K562 (cell line): ENCODE measurements at regions not wholly inside any gene's neighbourhood (a gene's known extent, or its start where the extent isn't known, plus 50 kb on each side); places are given as distances from the start of the nearest gene placed in this dataset.
A peak's percentile ranks its signal among the peaks of the same experiment; 100 is the strongest.

ENCODE experiments used
- ATAC-seq: fragments of 200-7000 bp; cut with Tn5 transposase; 3 replicates; pipeline ENCODE4 v1.9.1; 2020; ENCODE audit warnings: moderate library complexity
- BruUV-seq: library from RNA; stranded (reverse); fragments of 400-500 nt; replicated peaks from 2 replicates; lab custom pipeline; 2021; lab: Mats Ljungman, UMichigan
- CTCF ChIA-PET: fragments of 300-600 bp; formaldehyde crosslinking; extraction: SDS; loops from one replicate; lab custom pipeline; 2021; ENCODE audit warnings: low intra/inter-chr PET ratio; lab: Yijun Ruan, JAX
- POLR2A ChIA-PET: fragments of 300-600, 350-650 bp; sonication (Branson Sonifier 250); formaldehyde crosslinking; extraction: SDS; loops from one replicate; lab custom pipeline; 2021; ENCODE audit warnings: antibody characterized with exemption, inconsistent platforms; lab: Yijun Ruan, JAX
- DNase-seq, 4 experiments: peaks; one replicate each; pipeline versions ENCODE4 v3.0.0 to v3.0.0-alpha.2; 2011 to 2018; ENCODE audit warnings: low spot score in 3 of 4, mixed read lengths in 3 of 4; ENCODE audit errors: extremely low read depth in 1 of 4
- FAIRE-seq: peaks from 2 replicates; lab custom pipeline; 2011; peaks lifted over from hg19 to GRCh38; lab: Jason Lieb, UNC
- H2AFZ ChIP-seq: 2 replicates; pipeline ENCODE4 v1.6.0; 2011; ENCODE audit warnings: low read depth, low read length, control low read depth, inconsistent platforms
- H3K27ac ChIP-seq: fragments of 200-600 bp; 3 replicates; pipeline ENCODE4 v1.8.0; 2011; ENCODE audit warnings: low read depth, mild to moderate bottlenecking, control low read depth, inconsistent platforms, low read length, moderate library complexity, mixed read lengths; ENCODE audit errors: extremely low read depth
- H3K27me3 ChIP-seq, 2 experiments: fragments of 300-600 bp in 1 of 2; 2 replicates in 1 of 2; 3 replicates in 1 of 2; pipeline versions ENCODE4 v1.6.0 to v1.8.0; 2011; ENCODE audit warnings: inconsistent platforms in 2 of 2, low read length in 2 of 2, mild to moderate bottlenecking in 1 of 2, mixed read lengths in 1 of 2, moderate library complexity in 1 of 2; ENCODE audit not compliant: control insufficient read depth in 2 of 2, insufficient read depth in 2 of 2
- H3K36me3 ChIP-seq: fragments of 300-600 bp; 3 replicates; pipeline ENCODE4 v1.8.0; 2011; ENCODE audit warnings: mild to moderate bottlenecking, low read length, inconsistent platforms; ENCODE audit not compliant: control insufficient read depth, insufficient read depth
- H3K4me1 ChIP-seq, 2 experiments: fragments of 200-600 bp in 1 of 2; replicated peaks in 1 of 2; 2 replicates in 1 of 2; 3 replicates in 1 of 2; pipeline versions ENCODE4 v1.5.1 to v1.8.0; 2011; ENCODE audit warnings: inconsistent platforms in 2 of 2, low read length in 2 of 2, mild to moderate bottlenecking in 1 of 2, mixed read lengths in 1 of 2, moderate library complexity in 1 of 2; ENCODE audit not compliant: control insufficient read depth in 2 of 2, insufficient read depth in 2 of 2
- H3K4me2 ChIP-seq: 2 replicates; pipeline ENCODE4 v1.6.1; 2011; ENCODE audit warnings: low read length, control low read depth, inconsistent platforms, mixed read lengths; ENCODE audit not compliant: insufficient read depth
- H3K4me3 ChIP-seq: fragments of 200-600 bp; sonication (generic), shearing (Covaris generic); 2 replicates; pipeline ENCODE4 v1.5.1; 2016; ENCODE audit warnings: control low read depth, inconsistent platforms
- H3K79me2 ChIP-seq: fragments of 200-600 bp; 3 replicates; pipeline ENCODE4 v1.8.0; 2011; ENCODE audit warnings: low read length, inconsistent platforms; ENCODE audit not compliant: control insufficient read depth, insufficient read depth
- H3K9ac ChIP-seq, 2 experiments: 2 replicates each; pipeline versions ENCODE4 v1.6.0 to v1.6.1; 2011; ENCODE audit warnings: low read depth in 2 of 2, low read length in 2 of 2, control low read depth in 1 of 2, inconsistent platforms in 1 of 2, mild to moderate bottlenecking in 1 of 2, mixed read lengths in 1 of 2; ENCODE audit not compliant: insufficient read depth in 1 of 2
- H3K9me1 ChIP-seq: one replicate; pipeline ENCODE4 v1.6.0; 2011; ENCODE audit warnings: inconsistent platforms, mild to moderate bottlenecking, low read length, moderate library complexity; ENCODE audit not compliant: control insufficient read depth, insufficient read depth
- H3K9me3 ChIP-seq: replicated peaks from 2 replicates; pipeline ENCODE4 v1.5.1; 2011; ENCODE audit warnings: low read depth, low read length, inconsistent platforms; ENCODE audit not compliant: control insufficient read depth, insufficient read depth
- H4K20me1 ChIP-seq: replicated peaks from 2 replicates; pipeline ENCODE4 v1.6.1; 2011; ENCODE audit warnings: low read length, inconsistent platforms, mixed read lengths; ENCODE audit not compliant: control insufficient read depth, insufficient read depth
- ETV6 ChIP-seq, 3 experiments: fragments of 150-350 bp in 1 of 3; sonication (generic) in 1 of 3; formaldehyde crosslinking in 1 of 3; IDR thresholded peaks; 2 replicates each; pipeline versions ENCODE4 v1.6.1 to v1.8.0; 2014 to 2022; ENCODE audit warnings: borderline replicate concordance in 2 of 3, low read depth in 2 of 3, antibody characterized with exemption in 1 of 3, low read length in 1 of 3, mild to moderate bottlenecking in 1 of 3, missing genetic modification reagents in 1 of 3
- GATAD2A ChIP-seq: fragments of 450-650 bp; IDR thresholded peaks from 2 replicates; pipeline ENCODE4 v1.6.1; 2017
- NR4A1 ChIP-seq, 2 experiments: fragments of 250-450 bp in 1 of 2; fragments of 450-650 bp in 1 of 2; sonication (Bioruptor Pico) in 1 of 2; IDR thresholded peaks; 2 replicates each; pipeline versions ENCODE4 v1.4.0 to v1.6.1; 2016 to 2020; ENCODE audit warnings: mild to moderate bottlenecking in 2 of 2, missing compliant biosample characterization in 1 of 2, missing genetic modification characterization in 1 of 2, moderate library complexity in 1 of 2
- ZBED1 ChIP-seq: IDR thresholded peaks from 2 replicates; pipeline ENCODE4 v1.6.1; 2014
- ZFP36 ChIP-seq: fragments of 150-350 bp; IDR thresholded peaks from 2 replicates; pipeline ENCODE4 v1.6.1; 2018; ENCODE audit warnings: low read length, low read depth; ENCODE audit not compliant: partially characterized antibody
- ZNF212 ChIP-seq: fragments of 450-650 bp; formaldehyde crosslinking; IDR thresholded peaks from 2 replicates; pipeline ENCODE4 v1.4.0; 2020; ENCODE audit warnings: mild to moderate bottlenecking
- ZNF41 ChIP-seq: fragments of 250-450 bp; sonication (Bioruptor Pico); conservative IDR thresholded peaks from 2 replicates; pipeline ENCODE4 v1.4.0; 2020; ENCODE audit warnings: mild to moderate bottlenecking
- WGBS: fragments of 100-300 bp; shearing (Covaris generic); methylation state at CpG from one replicate; pipeline ENCODE4 v1.1.6; 2016; ENCODE audit warnings: low coverage, mixed read lengths; ENCODE audit not compliant: insufficient coverage; ENCODE audit errors: missing lambda C conversion rate; 5-methylcytosine and 5-hydroxymethylcytosine counted together
- in situ Hi-C: fragments of 300-500 bp; cut with MboI; formaldehyde crosslinking; loops from 4 replicates; pipeline ENCODE4 v1.15.0; 2018; ENCODE audit warnings: inconsistent platforms, mixed read lengths
- intact Hi-C: fragments of 100-400 bp; cut with micrococcal nuclease; formaldehyde crosslinking; loops from 2 replicates; pipeline ENCODE4 v1.14.2; 2022
- TF ChIP-seq, protein P1 (sequence below): fragments of 250-450 bp; sonication (Bioruptor Pico); IDR thresholded peaks from 2 replicates; pipeline ENCODE4 v1.9.0; 2021; ENCODE audit warnings: mild to moderate bottlenecking
- TF ChIP-seq, protein P2 (sequence below): IDR thresholded peaks from 3 replicates; pipeline ENCODE4 v1.6.1; 2011; ENCODE audit warnings: borderline replicate concordance, mild to moderate bottlenecking, moderate library complexity; ENCODE audit not compliant: insufficient read length; ENCODE audit errors: extremely low read depth
- TF ChIP-seq, protein P3 (sequence below): fragments of 250-450 bp; sonication (Bioruptor Pico); IDR thresholded peaks from 2 replicates; pipeline ENCODE4 v1.5.0; 2021; ENCODE audit warnings: mild to moderate bottlenecking, borderline replicate concordance

DNA sequence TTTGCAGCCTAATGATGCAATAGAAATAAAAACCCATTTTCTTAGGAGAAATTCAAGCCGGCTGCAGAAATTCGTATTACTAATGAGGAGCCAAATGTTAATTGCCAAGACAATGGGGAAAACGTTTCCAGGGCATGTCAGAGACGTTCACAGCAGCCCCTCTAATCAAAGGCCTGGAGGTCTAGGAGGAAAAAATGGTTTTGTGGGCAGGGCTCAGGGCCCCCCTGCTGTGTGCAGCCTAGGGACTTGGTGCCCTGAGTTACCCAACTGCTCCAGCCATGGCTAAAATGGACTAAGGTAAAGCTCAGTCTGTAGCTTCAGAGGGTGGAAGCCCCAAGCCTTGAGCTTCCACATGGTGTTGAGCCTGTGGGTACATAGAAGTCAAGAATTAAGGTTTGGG, 461.4 kb downstream of the FAT4 start:
- Histone ChIP-seq H3K79me2 (no peaks in the 10 kb centered on the region), H3K9ac (no peak overlapping the region), H2AFZ (no peak overlapping the region)
- no peak for FAIRE-seq
- TF ChIP-seq NR4A1 (CRISPR knock-in tag; IDR thresholded peaks at IDR 0.05), result no peak
- TF ChIP-seq NR4A1 (tag; IDR thresholded peaks at IDR 0.05), result no peak
- peak; percentile 30 for TF ChIP-seq ZFP36
- TF ChIP-seq ZBED1, result no peak
- TF ChIP-seq ETV6 (IDR thresholded peaks at IDR 0.05; ENCODE audit: borderline replicate concordance in 1 of 2, low read depth in 2 of 2, low read length in 1 of 2), result no peak
- TF ChIP-seq ETV6 (CRISPR knock-in tag; IDR thresholded peaks at IDR 0.05; ENCODE audit: borderline replicate concordance), result no peak
- no peak for TF ChIP-seq ZNF212
- TF ChIP-seq ZNF41 (CRISPR knock-in tag), result no peak
- TF ChIP-seq, all 486 proteins: peak for 1
- DNase-seq, result no peak
- in situ Hi-C loops, result no loop called here
- ChIA-PET CTCF (no interaction called here), POLR2A (interaction anchor here (0.5 kb wide), 1 partner anchor 1945 kb away, joined by 3 read pairs; no protein-coding TSS in a partner anchor)
- Histone ChIP-seq H3K9me3 (no peaks in the 10 kb centered on the region), H3K4me3 (no peak overlapping the region), H3K27me3 (no peaks in the 10 kb centered on the region), H3K4me2 (no peak overlapping the region), H3K36me3 (no peaks in the 10 kb centered on the region), H3K9me1 (no peaks in the 10 kb centered on the region), H4K20me1 (no peaks in the 10 kb centered on the region), H3K27ac (no peak overlapping the region), H3K4me1 (no peaks in the 10 kb centered on the region)
- no peak for ATAC-seq
- WGBS, result 0% methylated on average over 4 of the region's 4 CpGs
- intact Hi-C loops, result no loop called here
- no TSS peak for BruUV-seq

DNA sequence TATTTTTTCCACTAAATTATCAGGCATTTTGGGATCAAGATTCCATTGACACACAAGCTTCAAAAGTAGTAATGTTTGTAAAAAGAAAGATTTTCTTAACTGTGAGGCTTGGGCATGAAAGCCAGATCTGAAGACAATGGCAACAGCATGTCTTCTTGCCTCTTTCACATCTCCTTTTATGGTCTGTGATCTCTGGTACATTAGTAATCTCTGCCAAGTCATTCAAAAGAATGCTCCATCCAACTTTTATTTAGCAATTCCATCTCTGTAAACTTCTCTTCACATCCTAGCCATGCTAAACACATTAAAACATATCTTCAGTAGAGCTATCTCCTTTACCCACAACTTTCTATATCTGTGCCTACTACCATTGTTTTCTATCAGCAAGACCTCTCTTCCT, 465.4 kb downstream of the FAT4 start:
- intact Hi-C loops, result no loop called here
- no peaks in the 10 kb centered on the region for H4K20me1 ChIP-seq
- H3K4me3 ChIP-seq, result no peak overlapping the region
- no peaks in the 10 kb centered on the region for H3K36me3 ChIP-seq
- no peak overlapping the region for H3K9ac ChIP-seq
- H2AFZ ChIP-seq, result no peak overlapping the region
- no peaks in the 10 kb centered on the region for H3K9me1 ChIP-seq
- ATAC-seq, result no peak
- no peaks in the 10 kb centered on the region for H3K4me1 ChIP-seq
- CTCF ChIA-PET, result no interaction called here
- no peak overlapping the region for H3K27ac ChIP-seq
- BruUV-seq, result no TSS peak
- no peaks in the 10 kb centered on the region for H3K27me3 ChIP-seq
- no peaks in the 10 kb centered on the region for H3K9me3 ChIP-seq
- FAIRE-seq, result no peak
- DNase-seq, result no peak
- POLR2A ChIA-PET, result no interaction called here
- no peak overlapping the region for H3K4me2 ChIP-seq
- in situ Hi-C loops, result no loop called here
- H3K79me2 ChIP-seq, result no peaks in the 10 kb centered on the region
- TF ChIP-seq, protein P1, sequence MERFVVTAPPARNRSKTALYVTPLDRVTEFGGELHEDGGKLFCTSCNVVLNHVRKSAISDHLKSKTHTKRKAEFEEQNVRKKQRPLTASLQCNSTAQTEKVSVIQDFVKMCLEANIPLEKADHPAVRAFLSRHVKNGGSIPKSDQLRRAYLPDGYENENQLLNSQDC, result no peak
- TF ChIP-seq GATAD2A, result no peak
- TF ChIP-seq, protein P2, sequence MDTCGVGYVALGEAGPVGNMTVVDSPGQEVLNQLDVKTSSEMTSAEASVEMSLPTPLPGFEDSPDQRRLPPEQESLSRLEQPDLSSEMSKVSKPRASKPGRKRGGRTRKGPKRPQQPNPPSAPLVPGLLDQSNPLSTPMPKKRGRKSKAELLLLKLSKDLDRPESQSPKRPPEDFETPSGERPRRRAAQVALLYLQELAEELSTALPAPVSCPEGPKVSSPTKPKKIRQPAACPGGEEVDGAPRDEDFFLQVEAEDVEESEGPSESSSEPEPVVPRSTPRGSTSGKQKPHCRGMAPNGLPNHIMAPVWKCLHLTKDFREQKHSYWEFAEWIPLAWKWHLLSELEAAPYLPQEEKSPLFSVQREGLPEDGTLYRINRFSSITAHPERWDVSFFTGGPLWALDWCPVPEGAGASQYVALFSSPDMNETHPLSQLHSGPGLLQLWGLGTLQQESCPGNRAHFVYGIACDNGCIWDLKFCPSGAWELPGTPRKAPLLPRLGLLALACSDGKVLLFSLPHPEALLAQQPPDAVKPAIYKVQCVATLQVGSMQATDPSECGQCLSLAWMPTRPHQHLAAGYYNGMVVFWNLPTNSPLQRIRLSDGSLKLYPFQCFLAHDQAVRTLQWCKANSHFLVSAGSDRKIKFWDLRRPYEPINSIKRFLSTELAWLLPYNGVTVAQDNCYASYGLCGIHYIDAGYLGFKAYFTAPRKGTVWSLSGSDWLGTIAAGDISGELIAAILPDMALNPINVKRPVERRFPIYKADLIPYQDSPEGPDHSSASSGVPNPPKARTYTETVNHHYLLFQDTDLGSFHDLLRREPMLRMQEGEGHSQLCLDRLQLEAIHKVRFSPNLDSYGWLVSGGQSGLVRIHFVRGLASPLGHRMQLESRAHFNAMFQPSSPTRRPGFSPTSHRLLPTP, result no peak
- TF ChIP-seq, protein P3, sequence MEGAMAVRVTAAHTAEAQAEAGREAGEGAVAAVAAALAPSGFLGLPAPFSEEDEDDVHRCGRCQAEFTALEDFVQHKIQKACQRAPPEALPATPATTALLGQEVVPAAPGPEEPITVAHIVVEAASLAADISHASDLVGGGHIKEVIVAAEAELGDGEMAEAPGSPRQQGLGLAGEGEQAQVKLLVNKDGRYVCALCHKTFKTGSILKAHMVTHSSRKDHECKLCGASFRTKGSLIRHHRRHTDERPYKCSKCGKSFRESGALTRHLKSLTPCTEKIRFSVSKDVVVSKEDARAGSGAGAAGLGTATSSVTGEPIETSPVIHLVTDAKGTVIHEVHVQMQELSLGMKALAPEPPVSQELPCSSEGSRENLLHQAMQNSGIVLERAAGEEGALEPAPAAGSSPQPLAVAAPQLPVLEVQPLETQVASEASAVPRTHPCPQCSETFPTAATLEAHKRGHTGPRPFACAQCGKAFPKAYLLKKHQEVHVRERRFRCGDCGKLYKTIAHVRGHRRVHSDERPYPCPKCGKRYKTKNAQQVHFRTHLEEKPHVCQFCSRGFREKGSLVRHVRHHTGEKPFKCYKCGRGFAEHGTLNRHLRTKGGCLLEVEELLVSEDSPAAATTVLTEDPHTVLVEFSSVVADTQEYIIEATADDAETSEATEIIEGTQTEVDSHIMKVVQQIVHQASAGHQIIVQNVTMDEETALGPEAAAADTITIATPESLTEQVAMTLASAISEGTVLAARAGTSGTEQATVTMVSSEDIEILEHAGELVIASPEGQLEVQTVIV, result no peak
